ENCODE measurements at regions not wholly inside any gene's neighbourhood (a gene's known extent, or its start where the extent isn't known, plus 50 kb on each side); places are given as distances from the start of the nearest gene placed in this dataset.

GRCh38 chr20:39619271-39619785 is 657.2 kb downstream of the DHX35 start:
- no peak for DNase-seq (ENCODE audit: low read depth in 2 of 2, low spot score in 1 of 2)

- no peak for DNase-seq (ENCODE audit: low read depth in 2 of 2, low spot score in 1 of 2)
Measured at GRCh38 chr20:39611901-39612300, 649.8 kb downstream of the DHX35 start.

- DNase-seq (ENCODE audit: low read depth in 2 of 2, low spot score in 1 of 2) = no peak
Measured at GRCh38 chr20:39607141-39607540, 645.0 kb downstream of the DHX35 start.

- no peak for DNase-seq (ENCODE audit: low read depth in 2 of 2, low spot score in 1 of 2)
Measured at GRCh38 chr20:39605908-39606307, 643.8 kb downstream of the DHX35 start.

- no peak for DNase-seq (ENCODE audit: low read depth in 2 of 2, low spot score in 1 of 2)
Measured at GRCh38 chr20:39605361-39605760, 643.2 kb downstream of the DHX35 start.

GRCh38 chr20:39603219-39603618 is 641.1 kb downstream of the DHX35 start:
- DNase-seq (ENCODE audit: low read depth in 2 of 2, low spot score in 1 of 2) = no peak

- DNase-seq (ENCODE audit: low read depth in 2 of 2, low spot score in 1 of 2) = no peak
Measured at GRCh38 chr20:39602649-39603048, 640.5 kb downstream of the DHX35 start.

- no peak for DNase-seq (ENCODE audit: low read depth in 2 of 2, low spot score in 1 of 2)
Measured at GRCh38 chr20:39600871-39601270, 638.7 kb downstream of the DHX35 start.

GRCh38 chr20:39600156-39600555 is 638.0 kb downstream of the DHX35 start:
- no peak for DNase-seq (ENCODE audit: low read depth in 2 of 2, low spot score in 1 of 2)

- DNase-seq (ENCODE audit: low read depth in 2 of 2, low spot score in 1 of 2) = no peak
Measured at GRCh38 chr20:39596554-39596953, 634.4 kb downstream of the DHX35 start.

- DNase-seq (ENCODE audit: low read depth in 2 of 2, low spot score in 1 of 2) = no peak
Measured at GRCh38 chr20:39592371-39592770, 630.2 kb downstream of the DHX35 start.

GRCh38 chr20:39588148-39588757 is 626.1 kb downstream of the DHX35 start:
- DNase-seq (ENCODE audit: low read depth in 2 of 2, low spot score in 1 of 2) = no peak

GRCh38 chr20:39581034-39581433 is 618.9 kb downstream of the DHX35 start:
- no peak for DNase-seq (ENCODE audit: low read depth in 2 of 2, low spot score in 1 of 2)

GRCh38 chr20:39576771-39577170 is 614.6 kb downstream of the DHX35 start:
- DNase-seq (ENCODE audit: low read depth in 2 of 2, low spot score in 1 of 2) = no peak

- DNase-seq (ENCODE audit: low read depth in 2 of 2, low spot score in 1 of 2) = no peak
Measured at GRCh38 chr20:39574061-39574460, 611.9 kb downstream of the DHX35 start.

GRCh38 chr20:39571171-39571570 is 609.0 kb downstream of the DHX35 start:
- no peak for DNase-seq (ENCODE audit: low read depth in 2 of 2, low spot score in 1 of 2)

GRCh38 chr20:39568109-39568508 is 606.0 kb downstream of the DHX35 start:
- no peak for DNase-seq (ENCODE audit: low read depth in 2 of 2, low spot score in 1 of 2)

- no peak for DNase-seq (ENCODE audit: low read depth in 2 of 2, low spot score in 1 of 2)
Measured at GRCh38 chr20:39563349-39563748, 601.2 kb downstream of the DHX35 start.

GRCh38 chr20:39554341-39554740 is 592.2 kb downstream of the DHX35 start:
- no peak for DNase-seq (ENCODE audit: low read depth in 2 of 2, low spot score in 1 of 2)

- no peak for DNase-seq (ENCODE audit: low read depth in 2 of 2, low spot score in 1 of 2)
Measured at GRCh38 chr20:39553120-39553519, 591.0 kb downstream of the DHX35 start.

GRCh38 chr20:39549733-39550132 is 587.6 kb downstream of the DHX35 start:
- DNase-seq (ENCODE audit: low read depth in 2 of 2, low spot score in 1 of 2) = no peak

- DNase-seq (ENCODE audit: low read depth in 2 of 2, low spot score in 1 of 2) = no peak
Measured at GRCh38 chr20:39547546-39548408, 585.6 kb downstream of the DHX35 start.

Measured in stimulated activated CD8-positive, alpha-beta memory T cell treated with anti-CD3 and anti-CD28 coated beads, Interleukin-4, amount 100 ng/mL, for 4 hours (primary cell).